ENCODE measurements at regions not wholly inside any gene's neighbourhood (a gene's known extent, or its start where the extent isn't known, plus 50 kb on each side); places are given as distances from the start of the nearest gene placed in this dataset.

GRCh38 chr9:78724896-78725295 lies 428.0 kb downstream of the PSAT1 start:
- Histone ChIP-seq H3K27ac (no peak overlapping the region), H3K9me3 (no peaks in the 10 kb centered on the region), H3K27me3 (no peaks in the 10 kb centered on the region), H3K36me3 (no peaks in the 10 kb centered on the region), H3K4me3 (no peak overlapping the region), H3K4me1 (no peaks in the 10 kb centered on the region)
- ATAC-seq: no peak
- 87 to 89% methylated on average over 2 of the region's 2 CpGs for WGBS, 2 donors
- no peak for DNase-seq
- intact Hi-C loops (cut with DNase I): no loop called here
- FAIRE-seq: no peak
- TF ChIP-seq CTCF (IDR thresholded peaks at IDR 0.05): no peak

- no peak overlapping the region for H3K4me3 ChIP-seq
- H3K36me3 ChIP-seq: no peaks in the 10 kb centered on the region
- H3K9me3 ChIP-seq: no peaks in the 10 kb centered on the region
- FAIRE-seq: no peak
- no peak for ATAC-seq
- intact Hi-C loops (cut with DNase I): no loop called here
- WGBS, 2 donors: 79 to 95% methylated on average over 1 of the region's 1 CpG
- H3K27ac ChIP-seq: no peak overlapping the region
- no peak for TF ChIP-seq CTCF (IDR thresholded peaks at IDR 0.05)
- H3K4me1 ChIP-seq: no peaks in the 10 kb centered on the region
- no peak for DNase-seq
- H3K27me3 ChIP-seq: no peaks in the 10 kb centered on the region
Measured at GRCh38 chr9:78725503-78725902, 428.6 kb downstream of the PSAT1 start.

GRCh38 chr9:78745331-78745730 lies 448.4 kb downstream of the PSAT1 start:
- H3K4me1 ChIP-seq: no peaks in the 10 kb centered on the region
- no peaks in the 10 kb centered on the region for H3K9me3 ChIP-seq
- no peak overlapping the region for H3K4me3 ChIP-seq
- no peak for ATAC-seq
- WGBS, 2 donors: 90 to 93% methylated on average over 5 of the region's 5 CpGs
- H3K36me3 ChIP-seq: no peaks in the 10 kb centered on the region
- intact Hi-C loops (cut with DNase I): no loop called here
- H3K27ac ChIP-seq: no peak overlapping the region
- no peak for FAIRE-seq
- H3K27me3 ChIP-seq: no peaks in the 10 kb centered on the region
- no peak for DNase-seq
- TF ChIP-seq CTCF (IDR thresholded peaks at IDR 0.05): no peak

GRCh38 chr9:78746010-78746409 lies 449.1 kb downstream of the PSAT1 start:
- ATAC-seq: no peak
- Histone ChIP-seq H3K4me1 (no peaks in the 10 kb centered on the region), H3K27ac (no peak overlapping the region), H3K4me3 (no peak overlapping the region), H3K27me3 (no peaks in the 10 kb centered on the region), H3K9me3 (no peaks in the 10 kb centered on the region), H3K36me3 (no peaks in the 10 kb centered on the region)
- no peak for TF ChIP-seq CTCF (IDR thresholded peaks at IDR 0.05)
- whole genome bisulfite sequencing, 2 donors: 54 to 63% methylated on average over 3 of the region's 3 CpGs
- no peak for DNase-seq
- FAIRE-seq: no peak
- intact Hi-C loops (cut with DNase I): no loop called here

GRCh38 chr9:78753039-78753438 lies 456.1 kb downstream of the PSAT1 start:
- Histone ChIP-seq H3K36me3 (no peaks in the 10 kb centered on the region), H3K27ac (no peak overlapping the region), H3K9me3 (no peaks in the 10 kb centered on the region), H3K4me1 (no peaks in the 10 kb centered on the region), H3K27me3 (no peaks in the 10 kb centered on the region), H3K4me3 (no peak overlapping the region)
- intact Hi-C loops (cut with DNase I): no loop called here
- TF ChIP-seq CTCF (IDR thresholded peaks at IDR 0.05): no peak
- DNase-seq (no peak), ATAC-seq (peak in 1 of 4 donors; percentile 17), FAIRE-seq (no peak)

Data from pancreas (tissue), 10 donors.